ENCODE measurements at regions not wholly inside any gene's neighbourhood (a gene's known extent, or its start where the extent isn't known, plus 50 kb on each side); places are given as distances from the start of the nearest gene placed in this dataset.

GRCh38 chr3:21326704-21327475 lies 424.1 kb downstream of the ZNF385D start:
- POLR2A ChIA-PET = no interaction called here
- CTCF ChIA-PET = no interaction called here

More at GRCh38 chr3:21326704-21327475, 424.1 kb downstream of the ZNF385D start:
- no peak overlapping the region for H3K4me2 ChIP-seq (ENCODE audit: control insufficient read depth, insufficient read depth)
- SMC1A ChIA-PET (ENCODE audit: uncharacterized antibody, unreplicated experiment) = interaction anchor here (1.0 to 1.5 kb wide), 5 partner anchors 19 to 154 kb away, joined by 3 to 7 read pairs (median 5); no protein-coding TSS in a partner anchor
- TF ChIP-seq NBN (IDR thresholded peaks at IDR 0.05) = no peak
- TF ChIP-seq CBX5 (IDR thresholded peaks at IDR 0.05; ENCODE audit: low read depth) = no peak
- TF ChIP-seq RELB (IDR thresholded peaks at IDR 0.05; ENCODE audit: low read depth) = peak; percentile 55; the same call in 1 of the 2 replicates
- TF ChIP-seq ESRRA (IDR thresholded peaks at IDR 0.05; ENCODE audit: low read length) = no peak
- no peak for TF ChIP-seq HDAC2 (IDR thresholded peaks at IDR 0.05)
- peak; percentile 27; the same call in 1 of the 2 replicates for TF ChIP-seq DPF2 (IDR thresholded peaks at IDR 0.05)
- TF ChIP-seq CHD1 (IDR thresholded peaks at IDR 0.05; ENCODE audit: low read depth, low read length) = no peak
- no peak for TF ChIP-seq CHD2 (IDR thresholded peaks at IDR 0.05; ENCODE audit: borderline replicate concordance, low read depth, low read length)
- TF ChIP-seq IKZF1 (conservative IDR thresholded peaks at IDR 0.05) = peak; percentile 54
- no peak for TF ChIP-seq TCF7 (IDR thresholded peaks at IDR 0.05; ENCODE audit: borderline replicate concordance)
- peak in 1 of 2 experiments; percentile 56; a peak in 1 of 4 replicates for TF ChIP-seq IKZF2 (IDR thresholded peaks at IDR 0.05)
- no peak for TF ChIP-seq MXI1 (IDR thresholded peaks at IDR 0.05; ENCODE audit: low read depth, low read length)
- peak; percentile 37; the same call in 1 of the 2 replicates for TF ChIP-seq MTA2 (IDR thresholded peaks at IDR 0.05; ENCODE audit: low read depth)
- FAIRE-seq (no peak), DNase-seq (ENCODE audit: low read depth, low spot score) (no peak), ATAC-seq (peak; percentile 41)
- H4K20me1 ChIP-seq (ENCODE audit: control insufficient read depth, insufficient read depth) = no peaks in the 10 kb centered on the region
- no peak overlapping the region for H3K4me3 ChIP-seq
- H3K36me3 ChIP-seq (ENCODE audit: control insufficient read depth in 2 of 2, insufficient read depth in 2 of 2, low read length in 1 of 2) = no peaks in the 10 kb centered on the region
- H3K9me3 ChIP-seq (replicated peaks; ENCODE audit: control insufficient read depth, insufficient read depth, low read length) = no peaks in the 10 kb centered on the region
- no peak overlapping the region for H3K27ac ChIP-seq (ENCODE audit: control insufficient read depth, insufficient read depth)
- H3K4me1 ChIP-seq (ENCODE audit: control insufficient read depth, insufficient read depth, low read length) = no peaks in the 10 kb centered on the region
- in situ Hi-C loops (cut with MboI) (no loop called here), intact Hi-C loops (cut with micrococcal nuclease; ENCODE audit: unreplicated experiment) (no loop called here)
- H3K9ac ChIP-seq (ENCODE audit: control insufficient read depth, insufficient read depth, low read length) = no peak overlapping the region
- H2AFZ ChIP-seq (ENCODE audit: control insufficient read depth, low read depth, low read length) = no peak overlapping the region
- WGBS (ENCODE audit: insufficient coverage, insufficient replicate concordance, low lambda C conversion rate, missing lambda C conversion rate) = 26% methylated on average over 3 of the region's 3 CpGs
- no peaks in the 10 kb centered on the region for H3K79me2 ChIP-seq (ENCODE audit: control insufficient read depth, insufficient read depth, low read length)
- BruUV-seq (replicated peaks) = no TSS peak
- RAD21 ChIA-PET (ENCODE audit: unreplicated experiment) = interaction anchor here (1.1 kb wide), 1 partner anchor 121 kb away, joined by 4 read pairs; no protein-coding TSS in a partner anchor
- no peaks in the 10 kb centered on the region for H3K27me3 ChIP-seq (replicated peaks in 1 of 2; ENCODE audit: control insufficient read depth in 2 of 2, insufficient read depth in 2 of 2, low read length in 1 of 2)
